GM23338 (cell line): ENCODE measurements at regions not wholly inside any gene's neighbourhood (a gene's known extent, or its start where the extent isn't known, plus 50 kb on each side); places are given as distances from the start of the nearest gene placed in this dataset.

ENCODE experiments used
- ATAC-seq: fragments of 200-7000 bp; cut with Tn5 transposase; 3 replicates; pipeline ENCODE4 v1.9.1; 2020
- DNase-seq: peaks from one replicate; pipeline ENCODE4 v3.0.0-alpha.2; 2015; ENCODE audit warnings: low spot score
- H2AFZ ChIP-seq: fragments of 200-600 bp; sonication (generic); 2 replicates; pipeline ENCODE4 v1.8.0; 2016; ENCODE audit warnings: antibody characterized with exemption, mild to moderate bottlenecking, moderate library complexity
- H3F3A ChIP-seq: fragments of 200-600 bp; sonication (generic); replicated peaks from 2 replicates; pipeline ENCODE4 v1.8.0; 2017; ENCODE audit warnings: antibody characterized with exemption, mixed run types, low read depth
- H3K27ac ChIP-seq: fragments of 200-600 bp; sonication (generic); 2 replicates; pipeline ENCODE4 v1.6.1; 2016; ENCODE audit warnings: low read depth
- H3K27me3 ChIP-seq: fragments of 200-600 bp; sonication (generic); 2 replicates; pipeline ENCODE4 v1.8.0; 2016; ENCODE audit warnings: mild to moderate bottlenecking, mixed run types, moderate library complexity; ENCODE audit not compliant: insufficient read depth
- H3K36me3 ChIP-seq: fragments of 200-600 bp; sonication (generic); 2 replicates; pipeline ENCODE4 v1.8.0; 2016; ENCODE audit warnings: mild to moderate bottlenecking; ENCODE audit not compliant: insufficient read depth
- H3K4me1 ChIP-seq: fragments of 200-600 bp; sonication (generic); 2 replicates; pipeline ENCODE4 v1.8.0; 2016; ENCODE audit warnings: mild to moderate bottlenecking, moderate library complexity; ENCODE audit not compliant: insufficient read depth
- H3K4me2 ChIP-seq: fragments of 200-600 bp; sonication (generic); 2 replicates; pipeline ENCODE4 v1.7.1; 2017; ENCODE audit warnings: mixed run types
- H3K4me3 ChIP-seq: fragments of 200-600 bp; sonication (generic); 2 replicates; pipeline ENCODE4 v1.6.1; 2016; ENCODE audit warnings: mixed run types
- H3K79me2 ChIP-seq: fragments of 200-600 bp; sonication (generic); replicated peaks from 2 replicates; pipeline ENCODE4 v1.8.0; 2017; ENCODE audit warnings: mild to moderate bottlenecking; ENCODE audit not compliant: insufficient read depth
- H3K9me2 ChIP-seq: fragments of 200-600 bp; sonication (generic); 2 replicates; pipeline ENCODE4 v1.8.0; 2017; ENCODE audit not compliant: insufficient read depth
- H4K20me1 ChIP-seq: fragments of 200-600 bp; sonication (generic); replicated peaks from 2 replicates; pipeline ENCODE4 v1.8.0; 2017; ENCODE audit warnings: mild to moderate bottlenecking; ENCODE audit not compliant: insufficient read depth
- H3K27ac Mint-ChIP-seq: 2 replicates; pipeline ENCODE4 v1.8.0; 2020; ENCODE audit warnings: inconsistent platforms, mild to moderate bottlenecking, moderate library complexity, mixed read lengths
- H3K27me3 Mint-ChIP-seq: 3 replicates; pipeline ENCODE4 v1.8.0; 2022; ENCODE audit warnings: low read depth, mild to moderate bottlenecking, moderate library complexity, mixed read lengths, inconsistent platforms; ENCODE audit not compliant: insufficient read depth, poor library complexity
- H3K36me3 Mint-ChIP-seq: 3 replicates; pipeline ENCODE4 v1.8.0; 2021; ENCODE audit warnings: low read depth, mild to moderate bottlenecking, inconsistent platforms, moderate library complexity, mixed read lengths
- H3K4me1 Mint-ChIP-seq: 3 replicates; pipeline ENCODE4 v1.8.0; 2020; ENCODE audit warnings: mild to moderate bottlenecking, inconsistent platforms, mixed read lengths
- H3K4me3 Mint-ChIP-seq: 3 replicates; pipeline ENCODE4 v1.8.0; 2021; ENCODE audit warnings: moderate library complexity, mild to moderate bottlenecking, inconsistent platforms, mixed read lengths
- H3K9me3 Mint-ChIP-seq: 3 replicates; pipeline ENCODE4 v1.8.0; 2020; ENCODE audit warnings: moderate library complexity, mild to moderate bottlenecking, inconsistent platforms, mixed read lengths
- CREB1 ChIP-seq: fragments of 250-450 bp; sonication (Bioruptor Pico); IDR thresholded peaks from 2 replicates; pipeline ENCODE4 v1.5.0; 2020; ENCODE audit warnings: low read depth, mild to moderate bottlenecking, moderate library complexity
- ETS1 ChIP-seq: IDR thresholded peaks from 2 replicates; pipeline ENCODE4 v1.6.1; 2016; ENCODE audit warnings: antibody characterized with exemption
- EZH2phosphoT487 ChIP-seq: fragments of 200-600 bp; sonication (generic); IDR thresholded peaks from one replicate; pipeline ENCODE4 v1.8.1; 2018; ENCODE audit warnings: antibody characterized with exemption; ENCODE audit not compliant: unreplicated experiment
- NANOG ChIP-seq: IDR thresholded peaks from 2 replicates; pipeline ENCODE4 v1.6.1; 2016; ENCODE audit warnings: antibody characterized with exemption, borderline replicate concordance
- POLR2AphosphoS5 ChIP-seq: IDR thresholded peaks from 2 replicates; pipeline ENCODE4 v1.6.1; 2016; ENCODE audit warnings: antibody characterized with exemption, low read depth
- STAT1 ChIP-seq: IDR thresholded peaks from one replicate; pipeline ENCODE4 v1.6.1; 2016; ENCODE audit warnings: antibody characterized with exemption; ENCODE audit not compliant: unreplicated experiment
- ZNF114 ChIP-seq: fragments of 250-450 bp; sonication (Bioruptor Pico); IDR thresholded peaks from 2 replicates; pipeline ENCODE4 v1.5.0; 2020; ENCODE audit warnings: mild to moderate bottlenecking, moderate library complexity
- ZNF331 ChIP-seq: fragments of 250-450 bp; sonication (Bioruptor Pico); IDR thresholded peaks from 2 replicates; pipeline ENCODE4 v1.5.0; 2020; ENCODE audit warnings: low read depth, mild to moderate bottlenecking, moderate library complexity
- ZNF462 ChIP-seq: fragments of 250-450 bp; sonication (Bioruptor Pico); IDR thresholded peaks from 2 replicates; pipeline ENCODE4 v1.5.0; 2020; ENCODE audit warnings: mild to moderate bottlenecking, moderate library complexity
- TF ChIP-seq, protein P1 (sequence below), 2 experiments: fragments of 200-600 bp in 1 of 2; sonication (generic) in 1 of 2; conservative IDR thresholded peaks; 2 replicates each; pipeline versions ENCODE4 v1.5.1 to v1.6.1; 2016 to 2017; ENCODE audit warnings: antibody characterized with exemption in 2 of 2, low read depth in 2 of 2, mild to moderate bottlenecking in 2 of 2, moderate library complexity in 1 of 2
- TF ChIP-seq, protein P2 (sequence below): IDR thresholded peaks from one replicate; pipeline ENCODE4 v1.6.1; 2018; ENCODE audit warnings: antibody characterized with exemption; ENCODE audit not compliant: unreplicated experiment

DNA sequence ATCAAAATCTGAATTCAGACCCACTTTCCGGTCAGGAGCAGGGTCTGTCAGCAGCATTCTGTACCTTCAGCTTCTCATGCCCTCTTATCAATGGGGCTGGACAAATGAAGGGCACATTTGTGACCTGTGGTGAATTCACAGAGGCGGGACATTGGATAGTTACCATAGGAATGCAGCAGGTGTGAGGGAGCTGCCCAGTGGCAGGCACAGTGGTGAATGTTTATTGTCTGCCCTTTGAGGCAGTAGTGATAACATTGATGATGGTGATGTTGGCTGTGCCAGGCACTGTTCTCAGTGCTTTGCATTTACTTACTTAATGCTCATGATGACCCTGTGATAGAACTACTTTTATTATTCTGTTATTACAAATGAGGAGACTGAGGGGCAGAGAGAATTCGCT lies 101.2 kb upstream of the KIT start (continued):
- TF ChIP-seq STAT1: no peak
- no peak for TF ChIP-seq POLR2AphosphoS5

DNA sequence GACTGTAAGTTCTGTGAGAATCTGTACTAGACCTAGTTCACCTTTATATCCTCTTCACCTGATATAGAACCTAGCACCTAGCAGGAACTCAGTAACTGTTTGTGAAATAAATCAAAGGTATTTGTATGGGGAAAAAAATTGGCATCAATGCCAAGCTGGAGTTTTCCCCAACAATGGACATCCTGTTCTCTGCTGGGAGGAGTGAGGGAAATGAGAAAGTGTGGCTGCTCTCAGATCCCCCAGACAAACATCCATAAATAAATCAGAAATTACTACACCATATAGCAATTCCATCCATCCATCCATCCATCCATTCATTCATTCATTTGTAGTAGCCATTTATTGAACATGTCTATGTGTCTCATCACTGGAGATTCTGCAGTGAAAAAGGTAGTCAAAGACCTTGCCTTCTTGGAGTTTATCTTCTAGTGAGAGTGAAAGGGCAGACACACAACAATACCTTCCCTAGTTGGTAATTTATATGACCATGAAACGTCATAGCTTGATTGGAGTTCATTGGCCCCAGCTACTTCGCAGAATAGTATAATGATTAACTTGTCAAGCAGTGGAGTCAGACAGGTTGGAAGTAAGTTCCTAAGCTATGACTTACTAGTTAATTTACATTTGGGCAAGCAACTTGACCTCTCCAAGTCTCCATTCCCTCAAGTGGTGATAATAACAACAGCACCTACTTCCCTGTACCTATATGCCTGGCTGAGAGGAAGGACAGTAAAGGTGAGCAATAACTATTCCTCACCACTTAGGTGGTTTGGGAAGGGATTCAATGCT lies 98.7 kb upstream of the KIT start:
- Histone ChIP-seq H3K27ac (no peak overlapping the region), H3K79me2 (no peaks in the 10 kb centered on the region), H3K4me3 (no peak overlapping the region), H3K4me2 (no peak overlapping the region), H4K20me1 (no peaks in the 10 kb centered on the region), H3K4me1 (no peaks in the 10 kb centered on the region), H3K9me2 (no peaks in the 10 kb centered on the region), H2AFZ (no peak overlapping the region), H3F3A (no peaks in the 10 kb centered on the region), H3K27me3 (no peaks in the 10 kb centered on the region), H3K36me3 (no peaks in the 10 kb centered on the region)
- DNase-seq (no peak), ATAC-seq (no peak)
- Mint-ChIP-seq H3K27me3 (peaks cover 2% of the 10 kb centered on the region), H3K9me3 (no peaks in the 10 kb centered on the region), H3K4me3 (no peak overlapping the region), H3K36me3 (no peaks in the 10 kb centered on the region), H3K27ac (no peak overlapping the region), H3K4me1 (peaks cover 10% of the 10 kb centered on the region)
- TF ChIP-seq CREB1 (CRISPR knock-in tag): no peak
- TF ChIP-seq ZNF114 (CRISPR knock-in tag): no peak
- TF ChIP-seq, protein P1, sequence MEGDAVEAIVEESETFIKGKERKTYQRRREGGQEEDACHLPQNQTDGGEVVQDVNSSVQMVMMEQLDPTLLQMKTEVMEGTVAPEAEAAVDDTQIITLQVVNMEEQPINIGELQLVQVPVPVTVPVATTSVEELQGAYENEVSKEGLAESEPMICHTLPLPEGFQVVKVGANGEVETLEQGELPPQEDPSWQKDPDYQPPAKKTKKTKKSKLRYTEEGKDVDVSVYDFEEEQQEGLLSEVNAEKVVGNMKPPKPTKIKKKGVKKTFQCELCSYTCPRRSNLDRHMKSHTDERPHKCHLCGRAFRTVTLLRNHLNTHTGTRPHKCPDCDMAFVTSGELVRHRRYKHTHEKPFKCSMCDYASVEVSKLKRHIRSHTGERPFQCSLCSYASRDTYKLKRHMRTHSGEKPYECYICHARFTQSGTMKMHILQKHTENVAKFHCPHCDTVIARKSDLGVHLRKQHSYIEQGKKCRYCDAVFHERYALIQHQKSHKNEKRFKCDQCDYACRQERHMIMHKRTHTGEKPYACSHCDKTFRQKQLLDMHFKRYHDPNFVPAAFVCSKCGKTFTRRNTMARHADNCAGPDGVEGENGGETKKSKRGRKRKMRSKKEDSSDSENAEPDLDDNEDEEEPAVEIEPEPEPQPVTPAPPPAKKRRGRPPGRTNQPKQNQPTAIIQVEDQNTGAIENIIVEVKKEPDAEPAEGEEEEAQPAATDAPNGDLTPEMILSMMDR (conservative IDR thresholded peaks at IDR 0.05; ENCODE audit: low read depth in 2 of 2): no peak
- no peak for TF ChIP-seq NANOG
- TF ChIP-seq, protein P2, sequence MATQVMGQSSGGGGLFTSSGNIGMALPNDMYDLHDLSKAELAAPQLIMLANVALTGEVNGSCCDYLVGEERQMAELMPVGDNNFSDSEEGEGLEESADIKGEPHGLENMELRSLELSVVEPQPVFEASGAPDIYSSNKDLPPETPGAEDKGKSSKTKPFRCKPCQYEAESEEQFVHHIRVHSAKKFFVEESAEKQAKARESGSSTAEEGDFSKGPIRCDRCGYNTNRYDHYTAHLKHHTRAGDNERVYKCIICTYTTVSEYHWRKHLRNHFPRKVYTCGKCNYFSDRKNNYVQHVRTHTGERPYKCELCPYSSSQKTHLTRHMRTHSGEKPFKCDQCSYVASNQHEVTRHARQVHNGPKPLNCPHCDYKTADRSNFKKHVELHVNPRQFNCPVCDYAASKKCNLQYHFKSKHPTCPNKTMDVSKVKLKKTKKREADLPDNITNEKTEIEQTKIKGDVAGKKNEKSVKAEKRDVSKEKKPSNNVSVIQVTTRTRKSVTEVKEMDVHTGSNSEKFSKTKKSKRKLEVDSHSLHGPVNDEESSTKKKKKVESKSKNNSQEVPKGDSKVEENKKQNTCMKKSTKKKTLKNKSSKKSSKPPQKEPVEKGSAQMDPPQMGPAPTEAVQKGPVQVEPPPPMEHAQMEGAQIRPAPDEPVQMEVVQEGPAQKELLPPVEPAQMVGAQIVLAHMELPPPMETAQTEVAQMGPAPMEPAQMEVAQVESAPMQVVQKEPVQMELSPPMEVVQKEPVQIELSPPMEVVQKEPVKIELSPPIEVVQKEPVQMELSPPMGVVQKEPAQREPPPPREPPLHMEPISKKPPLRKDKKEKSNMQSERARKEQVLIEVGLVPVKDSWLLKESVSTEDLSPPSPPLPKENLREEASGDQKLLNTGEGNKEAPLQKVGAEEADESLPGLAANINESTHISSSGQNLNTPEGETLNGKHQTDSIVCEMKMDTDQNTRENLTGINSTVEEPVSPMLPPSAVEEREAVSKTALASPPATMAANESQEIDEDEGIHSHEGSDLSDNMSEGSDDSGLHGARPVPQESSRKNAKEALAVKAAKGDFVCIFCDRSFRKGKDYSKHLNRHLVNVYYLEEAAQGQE: no peak
- no peak for TF ChIP-seq POLR2AphosphoS5
- TF ChIP-seq ETS1: no peak
- TF ChIP-seq ZNF331 (CRISPR knock-in tag): no peak
- no peak for TF ChIP-seq STAT1
- no peak for TF ChIP-seq EZH2phosphoT487
- no peak for TF ChIP-seq ZNF462 (CRISPR knock-in tag)
